Stimulated activated CD8-positive, alpha-beta memory T cell treated with anti-CD3 and anti-CD28 coated beads, Interleukin-12 subunit alpha, Interleukin-12 subunit beta, amount 100 ng/mL, for 1 hour (primary cell): ENCODE measurements at regions not wholly inside any gene's neighbourhood (a gene's known extent, or its start where the extent isn't known, plus 50 kb on each side); places are given as distances from the start of the nearest gene placed in this dataset.
"Not testable (repeated sequence)": the region's sequence is repeated elsewhere in the genome, so short reads cannot be mapped to it uniquely, and the experiment has no call there.

Experiments
- DNase-seq: peaks from one replicate; pipeline ENCODE4 v3.0.0-alpha.2; 2020; ENCODE audit warnings: low read depth

GRCh38 chr20:52049001-52049731 lies 142.4 kb downstream of the ZFP64 start:
- DNase-seq: no peak

GRCh38 chr20:52047811-52048764 lies 143.5 kb downstream of the ZFP64 start:
- peak; percentile 9 for DNase-seq

DNA sequence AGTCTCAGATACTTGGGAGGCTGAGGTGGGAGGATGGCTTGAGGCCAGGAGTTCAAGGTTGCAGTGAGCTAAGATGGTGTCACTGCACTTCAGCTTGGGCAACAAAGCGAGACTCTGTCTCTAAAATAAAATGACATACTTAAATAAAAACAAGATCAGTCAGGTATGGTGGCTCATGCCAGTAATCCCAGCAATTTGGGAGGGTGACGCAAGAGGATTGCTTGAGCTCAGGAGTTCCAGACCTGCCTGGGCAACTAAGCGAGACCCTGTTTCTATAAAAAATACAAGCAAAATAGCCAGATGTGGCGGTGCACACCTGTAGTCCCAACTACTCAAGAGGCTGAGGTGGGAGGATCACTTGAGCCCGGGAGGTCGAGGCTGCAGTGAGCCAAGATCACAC lies 149.6 kb downstream of the ZFP64 start:
- DNase-seq: no peak

DNA sequence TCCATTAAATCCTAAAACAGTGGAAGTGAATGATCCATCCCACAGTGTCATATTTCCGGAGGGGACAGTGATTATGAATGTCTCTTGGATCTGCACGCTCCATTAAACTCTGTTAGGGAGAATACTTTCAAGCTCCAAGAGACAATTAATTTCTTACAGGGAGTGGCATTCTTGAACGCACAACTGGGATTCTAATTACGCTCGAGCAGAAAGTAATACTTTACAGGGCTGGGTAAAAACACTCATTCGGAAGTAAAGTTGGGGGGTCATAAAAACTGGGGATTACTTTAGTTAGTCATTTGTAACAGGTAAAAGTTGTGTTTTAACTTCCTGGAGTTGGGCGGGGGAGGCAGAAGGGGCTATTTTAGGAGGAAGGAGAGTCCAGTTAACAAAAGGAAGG lies 151.8 kb downstream of the ZFP64 start:
- no peak for DNase-seq

- not testable (repeated sequence) for DNase-seq
Measured at GRCh38 chr20:52038632-52039031, 152.9 kb downstream of the ZFP64 start.

DNA sequence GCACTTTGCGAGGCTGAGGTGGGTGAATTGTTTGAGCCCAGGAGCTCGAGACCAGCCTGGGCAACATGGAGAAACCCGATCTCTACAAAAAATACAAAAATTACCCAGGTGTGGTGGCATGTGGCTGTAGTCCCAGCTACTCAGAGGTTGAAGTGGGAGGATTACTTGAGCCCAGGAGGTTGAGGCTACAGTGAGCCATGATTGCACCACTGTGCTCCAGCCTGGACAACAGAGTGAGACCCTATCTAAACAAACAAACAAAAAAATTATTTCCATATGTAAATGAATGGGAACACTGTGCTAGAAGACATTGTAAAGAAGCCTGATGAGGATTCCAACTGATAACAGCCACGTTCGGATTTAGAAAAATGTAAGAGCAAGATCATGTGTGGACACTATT lies 154.2 kb downstream of the ZFP64 start:
- no peak for DNase-seq

DNA sequence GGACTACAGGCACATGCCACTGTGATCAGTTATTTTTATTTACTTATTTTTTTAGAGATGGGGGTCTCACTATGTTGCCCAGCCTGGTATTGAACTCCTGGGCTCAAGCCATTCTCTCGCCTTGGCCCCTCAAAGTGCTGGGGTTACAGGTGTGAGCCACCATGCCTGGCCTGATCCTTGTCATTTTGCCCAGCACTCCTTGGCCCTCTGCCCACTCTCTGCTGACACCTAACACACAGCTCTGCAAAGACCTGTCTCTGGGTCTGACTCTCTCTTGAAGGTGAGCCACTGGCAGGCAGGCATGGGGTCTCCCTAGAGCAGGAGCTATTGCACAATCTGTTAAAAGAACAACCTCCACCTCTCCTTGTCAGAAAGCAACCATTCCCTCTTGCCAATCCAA lies 155.6 kb downstream of the ZFP64 start:
- no peak for DNase-seq

DNA sequence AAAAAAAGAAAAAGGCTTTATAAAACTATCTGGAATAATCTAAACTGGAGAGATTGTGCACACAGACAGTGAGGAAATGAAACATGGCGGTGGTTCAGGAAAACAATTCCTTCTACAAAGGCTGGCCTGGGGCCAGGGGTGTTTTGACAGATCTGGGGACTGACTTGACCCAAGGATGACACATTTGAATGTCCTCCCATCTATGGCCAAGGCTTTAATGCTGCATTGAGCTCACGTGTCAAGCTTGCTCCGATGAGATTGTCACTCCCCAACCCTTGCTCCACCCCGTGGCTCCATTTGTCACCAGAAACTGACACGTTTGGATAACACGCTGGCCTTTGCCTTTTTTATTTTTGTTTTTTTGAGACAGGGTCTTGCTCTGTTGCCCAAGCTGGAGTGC lies 156.1 kb downstream of the ZFP64 start:
- no peak for DNase-seq

DNA sequence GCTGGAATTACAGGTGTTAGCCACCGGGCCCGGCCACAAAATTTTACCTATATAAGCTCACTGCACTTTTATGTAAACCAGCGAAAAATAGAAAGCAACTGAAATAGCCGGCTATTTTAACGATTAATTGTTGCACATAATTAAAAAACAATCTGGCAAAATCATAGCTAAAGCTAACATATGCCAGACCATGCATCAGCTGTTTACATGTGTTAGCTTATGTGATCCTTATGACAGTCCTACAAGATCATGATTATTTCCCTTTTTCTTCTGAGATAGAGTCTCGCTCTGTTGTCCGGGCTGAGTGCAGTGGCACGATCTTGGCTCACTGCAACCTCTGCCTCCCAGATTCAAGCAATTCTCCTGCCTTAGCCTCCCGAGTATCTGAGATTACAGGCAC lies 157.0 kb downstream of the ZFP64 start:
- DNase-seq: no peak

DNA sequence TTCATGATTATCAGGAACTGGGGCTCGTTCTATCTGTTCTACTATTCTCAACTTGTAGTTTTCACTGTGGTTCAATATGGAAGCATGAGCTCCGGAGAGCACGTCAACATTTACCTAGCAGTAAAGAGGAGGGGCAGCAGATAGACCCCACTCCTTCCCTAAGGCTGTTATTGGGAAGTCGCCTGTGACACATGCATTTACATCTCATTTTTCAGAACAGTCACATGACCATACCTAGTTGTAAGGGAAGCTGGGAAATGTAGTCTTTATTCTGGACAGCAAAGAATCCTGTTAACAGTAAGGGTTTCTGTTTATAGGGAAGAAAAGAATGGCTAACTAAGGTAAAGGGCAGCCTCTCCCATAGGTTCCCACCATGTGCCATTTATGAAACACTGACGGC lies 158.3 kb downstream of the ZFP64 start:
- DNase-seq: no peak

- DNase-seq: not testable (repeated sequence)
Measured at GRCh38 chr20:52032304-52032683, 159.3 kb downstream of the ZFP64 start.

- DNase-seq: no peak
Measured at GRCh38 chr20:52031563-52032303, 159.8 kb downstream of the ZFP64 start.

- DNase-seq: no peak
Measured at GRCh38 chr20:52031206-52031562, 160.4 kb downstream of the ZFP64 start.

- DNase-seq: not testable (repeated sequence)
Measured at GRCh38 chr20:52029129-52029528, 162.4 kb downstream of the ZFP64 start.

GRCh38 chr20:52025938-52026337 lies 165.6 kb downstream of the ZFP64 start:
- no peak for DNase-seq

GRCh38 chr20:52019313-52019712 lies 172.3 kb downstream of the ZFP64 start:
- no peak for DNase-seq

DNA sequence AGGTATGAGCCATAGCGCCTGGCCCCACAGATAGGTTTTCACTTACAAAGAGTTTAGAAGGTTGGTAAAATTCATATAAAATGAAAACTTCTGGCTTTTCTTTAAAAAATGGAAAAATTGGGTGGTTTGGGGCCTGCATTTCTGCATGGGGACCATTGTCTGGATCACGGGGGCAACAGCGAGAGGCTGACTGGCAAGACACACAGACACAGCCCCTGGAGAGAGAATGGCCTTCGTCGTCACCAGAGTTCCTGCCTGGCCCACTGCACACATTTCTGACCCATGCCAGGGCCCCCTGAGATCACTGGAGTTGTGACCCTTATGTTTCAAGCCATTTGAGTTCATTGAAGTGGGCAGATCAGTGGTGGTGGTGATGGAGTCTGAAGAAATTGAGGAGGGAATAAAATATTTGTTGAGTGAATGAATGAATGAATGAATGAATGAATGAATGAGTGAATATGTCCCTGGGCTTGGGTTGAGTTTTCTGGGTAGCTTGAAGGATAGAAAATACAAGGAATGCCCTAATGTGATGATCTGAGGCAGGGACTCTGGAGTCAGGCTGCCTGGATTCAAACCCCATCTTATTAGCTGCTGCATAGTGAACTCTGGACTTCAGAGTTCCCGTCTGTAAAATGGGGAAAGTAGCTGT lies 173.8 kb downstream of the ZFP64 start:
- no peak for DNase-seq

DNA sequence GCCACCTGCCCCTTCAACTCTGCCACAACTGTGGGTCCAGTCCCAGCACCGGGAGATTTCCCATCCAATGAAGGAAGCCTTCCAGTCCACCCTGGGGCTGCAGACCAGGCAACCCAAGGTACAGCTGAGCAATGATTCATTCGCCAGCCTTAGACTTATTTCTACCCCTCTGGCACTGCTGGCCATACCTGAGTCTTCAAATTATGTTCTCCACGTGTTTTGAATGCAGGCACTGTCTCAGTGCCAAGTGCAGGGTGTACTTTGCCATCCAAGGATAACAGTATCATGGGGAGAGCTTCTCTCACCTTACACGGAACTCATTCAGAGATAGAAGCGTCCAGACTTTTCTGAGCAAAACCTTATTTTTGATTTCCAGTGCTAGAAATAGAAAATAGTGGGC lies 175.6 kb downstream of the ZFP64 start:
- DNase-seq: no peak

DNA sequence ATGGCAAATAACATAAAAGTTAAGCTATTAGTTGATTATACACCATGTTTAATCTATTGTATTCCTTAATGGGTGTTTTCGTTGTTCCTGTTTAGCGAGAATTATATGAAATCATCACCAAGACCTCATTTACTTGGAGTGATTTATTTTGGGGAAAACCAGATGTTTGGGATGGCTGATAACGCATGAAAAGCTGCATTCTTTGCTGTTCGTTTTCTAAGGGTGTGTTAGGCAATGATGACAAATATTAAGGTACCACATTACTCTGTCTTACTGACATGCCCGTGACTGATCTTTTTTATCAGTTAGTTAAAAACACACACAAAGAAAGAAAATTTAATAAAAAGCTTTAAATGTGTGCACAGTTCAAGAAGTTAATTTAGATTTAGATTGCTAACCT lies 176.4 kb downstream of the ZFP64 start:
- DNase-seq: no peak

GRCh38 chr20:52012079-52012478 lies 179.5 kb downstream of the ZFP64 start:
- DNase-seq: no peak

DNA sequence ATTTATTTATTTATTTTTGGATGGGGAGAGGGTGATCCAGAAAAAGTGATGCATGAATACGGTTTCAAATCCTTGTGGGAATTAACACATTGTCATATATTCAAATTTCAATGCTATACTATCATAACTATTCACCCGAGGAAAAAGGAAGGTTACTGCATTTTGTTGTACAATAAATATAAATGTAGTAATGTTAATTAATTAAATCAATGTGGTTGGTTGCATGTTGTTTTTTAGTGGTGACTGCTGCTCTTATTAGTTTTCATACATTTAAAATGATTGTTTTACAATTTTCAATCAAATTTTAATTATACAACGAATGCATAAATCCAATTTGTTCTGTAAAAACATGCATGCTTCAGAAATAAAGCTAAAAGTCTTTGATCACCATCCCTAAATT lies 180.5 kb downstream of the ZFP64 start:
- no peak for DNase-seq

- no peak for DNase-seq
Measured at GRCh38 chr20:52010541-52010940, 181.0 kb downstream of the ZFP64 start.
